Smooth muscle cell (in vitro differentiated cells): ENCODE measurements at regions not wholly inside any gene's neighbourhood (a gene's known extent, or its start where the extent isn't known, plus 50 kb on each side); places are given as distances from the start of the nearest gene placed in this dataset.

Source experiments
- DNase-seq: peaks from one replicate; lab custom pipeline; 2025; ENCODE audit not compliant: unreplicated experiment; lab: John Stamatoyannopoulos, UW
- H2AFZ ChIP-seq: fragments of 200-600 bp; sonication (generic); 2 replicates; pipeline ENCODE4 v1.6.0; 2016; ENCODE audit warnings: antibody characterized with exemption, low read depth, mild to moderate bottlenecking
- H3F3A ChIP-seq: fragments of 200-600 bp; sonication (generic); 2 replicates; pipeline ENCODE4 v1.6.0; 2017; ENCODE audit warnings: antibody characterized with exemption, low read depth
- H3K27ac ChIP-seq: fragments of 200-600 bp; sonication (generic); 2 replicates; pipeline ENCODE4 v1.5.1; 2016; ENCODE audit warnings: low read depth, mild to moderate bottlenecking
- H3K27me3 ChIP-seq: fragments of 200-600 bp; sonication (generic); 2 replicates; pipeline ENCODE4 v1.6.1; 2016; ENCODE audit warnings: low read depth, mild to moderate bottlenecking
- H3K36me3 ChIP-seq: fragments of 200-600 bp; sonication (generic); 2 replicates; pipeline ENCODE4 v1.5.1; 2016; ENCODE audit warnings: low read depth
- H3K4me1 ChIP-seq: fragments of 200-600 bp; sonication (generic); 2 replicates; pipeline ENCODE4 v1.5.1; 2016; ENCODE audit warnings: low read depth
- H3K4me2 ChIP-seq: fragments of 200-600 bp; sonication (generic); 2 replicates; pipeline ENCODE4 v1.6.0; 2016; ENCODE audit warnings: mild to moderate bottlenecking
- H3K4me3 ChIP-seq: fragments of 200-600 bp; sonication (generic); 2 replicates; pipeline ENCODE4 v1.5.1; 2016; ENCODE audit warnings: mild to moderate bottlenecking
- H3K79me2 ChIP-seq: fragments of 200-600 bp; sonication (generic); 2 replicates; pipeline ENCODE4 v1.6.0; 2016; ENCODE audit warnings: low read depth, mild to moderate bottlenecking
- H3K9ac ChIP-seq: fragments of 200-600 bp; sonication (generic); 2 replicates; pipeline ENCODE4 v1.6.0; 2016; ENCODE audit warnings: low read depth
- H3K9me3 ChIP-seq: fragments of 200-600 bp; sonication (generic); replicated peaks from 2 replicates; pipeline ENCODE4 v1.5.1; 2016; ENCODE audit warnings: low read depth
- H4K20me1 ChIP-seq: fragments of 200-600 bp; sonication (generic); 2 replicates; pipeline ENCODE4 v1.6.0; 2016; ENCODE audit warnings: low read depth
- CTCF ChIP-seq: fragments of 200-600 bp; sonication (generic); IDR thresholded peaks from 2 replicates; pipeline ENCODE4 v1.5.1; 2017; ENCODE audit warnings: borderline replicate concordance, mild to moderate bottlenecking, antibody characterized with exemption; ENCODE audit not compliant: insufficient read depth, poor library complexity, severe bottlenecking
- WGBS: methylation state at CpG from one replicate; pipeline ENCODE4 v1.1.7; 2016; ENCODE audit warnings: low lambda C conversion rate; 5-methylcytosine and 5-hydroxymethylcytosine counted together

- DNase-seq = no peak
Observed at GRCh38 chr12:127613056-127613455, 653.9 kb upstream of the TMEM132C start.

GRCh38 chr12:127619869-127620734 is 646.9 kb upstream of the TMEM132C start:
- H3K4me3 ChIP-seq = no peak overlapping the region
- H3K9me3 ChIP-seq = no peaks in the 10 kb centered on the region
- 75% methylated on average over 10 of the region's 10 CpGs for WGBS
- peaks cover 7% of the 10 kb centered on the region for H3K4me1 ChIP-seq
- H2AFZ ChIP-seq = no peak overlapping the region
- H3F3A ChIP-seq = no peaks in the 10 kb centered on the region
- H4K20me1 ChIP-seq = no peaks in the 10 kb centered on the region
- no peaks in the 10 kb centered on the region for H3K36me3 ChIP-seq
- TF ChIP-seq CTCF = no peak
- H3K27ac ChIP-seq = no peak overlapping the region
- H3K4me2 ChIP-seq = no peak overlapping the region
- no peak for DNase-seq
- no peaks in the 10 kb centered on the region for H3K79me2 ChIP-seq
- H3K27me3 ChIP-seq = no peaks in the 10 kb centered on the region
- H3K9ac ChIP-seq = no peak overlapping the region

More at GRCh38 chr12:127613056-127613455, 653.9 kb upstream of the TMEM132C start:
- Histone ChIP-seq H3K4me1 (no peaks in the 10 kb centered on the region), H2AFZ (no peak overlapping the region), H3K79me2 (no peaks in the 10 kb centered on the region), H3K27me3 (no peaks in the 10 kb centered on the region), H3K4me3 (no peak overlapping the region), H3K36me3 (no peaks in the 10 kb centered on the region), H4K20me1 (no peaks in the 10 kb centered on the region), H3K9ac (no peak overlapping the region), H3F3A (no peaks in the 10 kb centered on the region), H3K4me2 (no peak overlapping the region), H3K9me3 (no peaks in the 10 kb centered on the region), H3K27ac (no peak overlapping the region)
- no peak for TF ChIP-seq CTCF
- WGBS = 52% methylated on average over 5 of the region's 5 CpGs

- 50% methylated on average over 2 of the region's 2 CpGs for WGBS
- DNase-seq = no peak
Observed at GRCh38 chr12:127620735-127621355, 646.1 kb upstream of the TMEM132C start.

More at GRCh38 chr12:127620735-127621355, 646.1 kb upstream of the TMEM132C start:
- H3F3A ChIP-seq = no peaks in the 10 kb centered on the region
- no peaks in the 10 kb centered on the region for H3K79me2 ChIP-seq
- no peak overlapping the region for H2AFZ ChIP-seq
- TF ChIP-seq CTCF = no peak
- no peaks in the 10 kb centered on the region for H3K27me3 ChIP-seq
- H3K36me3 ChIP-seq = no peaks in the 10 kb centered on the region
- peaks cover 7% of the 10 kb centered on the region for H3K4me1 ChIP-seq
- no peaks in the 10 kb centered on the region for H4K20me1 ChIP-seq
- H3K4me2 ChIP-seq = no peak overlapping the region
- H3K4me3 ChIP-seq = no peak overlapping the region
- no peak overlapping the region for H3K9ac ChIP-seq
- no peaks in the 10 kb centered on the region for H3K9me3 ChIP-seq
- no peak overlapping the region for H3K27ac ChIP-seq
